ENCODE measurements at regions not wholly inside any gene's neighbourhood (a gene's known extent, or its start where the extent isn't known, plus 50 kb on each side); places are given as distances from the start of the nearest gene placed in this dataset.

GRCh38 chr14:65192686-65193085 lies 90.4 kb upstream of the MAX start:
- intact Hi-C loops (cut with micrococcal nuclease), result no loop called here
- POLR2A ChIA-PET, result no interaction called here
- no peaks in the 10 kb centered on the region for H3K4me1 Mint-ChIP-seq (ENCODE audit: insufficient read depth, unreplicated experiment)
- no peak for DNase-seq (ENCODE audit: unreplicated experiment)
- no peak for TF ChIP-seq CTCF (IDR thresholded peaks at IDR 0.05; ENCODE audit: unreplicated experiment)
- no peak overlapping the region for H3K27ac Mint-ChIP-seq (ENCODE audit: low read depth, unreplicated experiment)
- no peaks in the 10 kb centered on the region for H3K9me3 Mint-ChIP-seq (ENCODE audit: unreplicated experiment)
- CTCF ChIA-PET, result interaction anchor here (0.6 to 1.1 kb wide), 3 partner anchors 27 to 804 kb away, joined by 3 to 5 read pairs (median 3); no protein-coding TSS in a partner anchor
- H3K27me3 Mint-ChIP-seq (ENCODE audit: insufficient read depth, unreplicated experiment), result no peaks in the 10 kb centered on the region
- no TSS peak for BruUV-seq (replicated peaks)
- H3K4me3 Mint-ChIP-seq (ENCODE audit: unreplicated experiment), result no peak overlapping the region
- no peaks in the 10 kb centered on the region for H3K36me3 Mint-ChIP-seq (ENCODE audit: insufficient read depth, unreplicated experiment)

- intact Hi-C loops (cut with micrococcal nuclease), result no loop called here
- CTCF ChIA-PET, result interaction anchor here (0.8 to 1.4 kb wide), 3 partner anchors 9 to 218 kb away, joined by 3 read pairs; no protein-coding TSS in a partner anchor
- Mint-ChIP-seq H3K4me1 (ENCODE audit: insufficient read depth, unreplicated experiment) (no peaks in the 10 kb centered on the region), H3K27ac (ENCODE audit: low read depth, unreplicated experiment) (no peak overlapping the region), H3K36me3 (ENCODE audit: insufficient read depth, unreplicated experiment) (no peaks in the 10 kb centered on the region), H3K27me3 (ENCODE audit: insufficient read depth, unreplicated experiment) (no peaks in the 10 kb centered on the region), H3K9me3 (ENCODE audit: unreplicated experiment) (no peaks in the 10 kb centered on the region), H3K4me3 (ENCODE audit: unreplicated experiment) (no peak overlapping the region)
- POLR2A ChIA-PET, result interaction anchor here (0.6 kb wide), 1 partner anchor 384 kb away, joined by 3 read pairs; no protein-coding TSS in a partner anchor
- TF ChIP-seq CTCF (IDR thresholded peaks at IDR 0.05; ENCODE audit: unreplicated experiment), result no peak
- no peak for DNase-seq (ENCODE audit: unreplicated experiment)
- no TSS peak for BruUV-seq (replicated peaks)
Measured at GRCh38 chr14:65193916-65194590, 91.7 kb upstream of the MAX start.

GRCh38 chr14:65195042-65195719 lies 92.9 kb upstream of the MAX start:
- no peak overlapping the region for H3K4me3 Mint-ChIP-seq (ENCODE audit: unreplicated experiment)
- no peaks in the 10 kb centered on the region for H3K36me3 Mint-ChIP-seq (ENCODE audit: insufficient read depth, unreplicated experiment)
- H3K9me3 Mint-ChIP-seq (ENCODE audit: unreplicated experiment), result no peaks in the 10 kb centered on the region
- intact Hi-C loops (cut with micrococcal nuclease), result no loop called here
- ChIA-PET CTCF (interaction anchor here (0.6 to 1.4 kb wide), 4 partner anchors 10 to 216 kb away, joined by 3 read pairs; no protein-coding TSS in a partner anchor), POLR2A (interaction anchor here (0.6 to 1.0 kb wide), 3 partner anchors 10 to 383 kb away, joined by 3 to 4 read pairs (median 3); partner anchors contain the start of gene FUT8)
- H3K4me1 Mint-ChIP-seq (ENCODE audit: insufficient read depth, unreplicated experiment), result no peaks in the 10 kb centered on the region
- no peak for TF ChIP-seq CTCF (IDR thresholded peaks at IDR 0.05; ENCODE audit: unreplicated experiment)
- no peak overlapping the region for H3K27ac Mint-ChIP-seq (ENCODE audit: low read depth, unreplicated experiment)
- DNase-seq (ENCODE audit: unreplicated experiment), result no peak
- no TSS peak for BruUV-seq (replicated peaks)
- H3K27me3 Mint-ChIP-seq (ENCODE audit: insufficient read depth, unreplicated experiment), result no peaks in the 10 kb centered on the region

- intact Hi-C loops (cut with micrococcal nuclease), result no loop called here
- no TSS peak for BruUV-seq (replicated peaks)
- Mint-ChIP-seq H3K36me3 (ENCODE audit: insufficient read depth, unreplicated experiment) (no peaks in the 10 kb centered on the region), H3K4me1 (ENCODE audit: insufficient read depth, unreplicated experiment) (no peaks in the 10 kb centered on the region), H3K27ac (ENCODE audit: low read depth, unreplicated experiment) (no peak overlapping the region), H3K27me3 (ENCODE audit: insufficient read depth, unreplicated experiment) (no peaks in the 10 kb centered on the region), H3K9me3 (ENCODE audit: unreplicated experiment) (peaks cover 7% of the 10 kb centered on the region), H3K4me3 (ENCODE audit: unreplicated experiment) (no peak overlapping the region)
- ChIA-PET CTCF (no interaction called here), POLR2A (no interaction called here)
- DNase-seq (ENCODE audit: unreplicated experiment), result no peak
- no peak for TF ChIP-seq CTCF (IDR thresholded peaks at IDR 0.05; ENCODE audit: unreplicated experiment)
Measured at GRCh38 chr14:65198346-65198745, 96.0 kb upstream of the MAX start.

All from MCF 10A (cell line).